ENCODE measurements at regions not wholly inside any gene's neighbourhood (a gene's known extent, or its start where the extent isn't known, plus 50 kb on each side); places are given as distances from the start of the nearest gene placed in this dataset.

- Mint-ChIP-seq H3K4me1 (ENCODE audit: unreplicated experiment) (peaks cover 21% of the 10 kb centered on the region), H3K27me3 (ENCODE audit: unreplicated experiment) (no peaks in the 10 kb centered on the region), H3K27ac (ENCODE audit: unreplicated experiment) (no peak overlapping the region), H3K9me3 (ENCODE audit: unreplicated experiment) (no peaks in the 10 kb centered on the region), H3K4me3 (ENCODE audit: unreplicated experiment) (no peak overlapping the region), H3K36me3 (ENCODE audit: low read depth, unreplicated experiment) (no peaks in the 10 kb centered on the region)
- TF ChIP-seq CTCF (IDR thresholded peaks at IDR 0.05; ENCODE audit: unreplicated experiment) = no peak
- DNase-seq (ENCODE audit: low spot score) = no peak
These were observed 136.1 kb upstream of the RBMS3 start for GRCh38 chr3:29144807-29145206.

GRCh38 chr3:29145360-29145759, 135.5 kb upstream of the RBMS3 start:
- no peak for DNase-seq (ENCODE audit: low spot score)
- no peak for TF ChIP-seq CTCF (IDR thresholded peaks at IDR 0.05; ENCODE audit: unreplicated experiment)
- H3K9me3 Mint-ChIP-seq (ENCODE audit: unreplicated experiment) = no peaks in the 10 kb centered on the region
- H3K27me3 Mint-ChIP-seq (ENCODE audit: unreplicated experiment) = no peaks in the 10 kb centered on the region
- no peaks in the 10 kb centered on the region for H3K36me3 Mint-ChIP-seq (ENCODE audit: low read depth, unreplicated experiment)
- H3K4me1 Mint-ChIP-seq (ENCODE audit: unreplicated experiment) = peaks cover 19% of the 10 kb centered on the region
- H3K27ac Mint-ChIP-seq (ENCODE audit: unreplicated experiment) = no peak overlapping the region
- no peak overlapping the region for H3K4me3 Mint-ChIP-seq (ENCODE audit: unreplicated experiment)

GRCh38 chr3:29152379-29152778, 128.5 kb upstream of the RBMS3 start:
- Mint-ChIP-seq H3K27ac (ENCODE audit: unreplicated experiment) (no peak overlapping the region), H3K4me1 (ENCODE audit: unreplicated experiment) (peaks cover 3% of the 10 kb centered on the region), H3K9me3 (ENCODE audit: unreplicated experiment) (no peaks in the 10 kb centered on the region), H3K36me3 (ENCODE audit: low read depth, unreplicated experiment) (no peaks in the 10 kb centered on the region), H3K27me3 (ENCODE audit: unreplicated experiment) (no peaks in the 10 kb centered on the region), H3K4me3 (ENCODE audit: unreplicated experiment) (no peak overlapping the region)
- no peak for DNase-seq (ENCODE audit: low spot score)
- no peak for TF ChIP-seq CTCF (IDR thresholded peaks at IDR 0.05; ENCODE audit: unreplicated experiment)

- no peak overlapping the region for H3K27ac Mint-ChIP-seq (ENCODE audit: unreplicated experiment)
- H3K27me3 Mint-ChIP-seq (ENCODE audit: unreplicated experiment) = no peaks in the 10 kb centered on the region
- DNase-seq (ENCODE audit: low spot score) = no peak
- H3K9me3 Mint-ChIP-seq (ENCODE audit: unreplicated experiment) = no peaks in the 10 kb centered on the region
- H3K4me3 Mint-ChIP-seq (ENCODE audit: unreplicated experiment) = no peak overlapping the region
- no peak for TF ChIP-seq CTCF (IDR thresholded peaks at IDR 0.05; ENCODE audit: unreplicated experiment)
- H3K36me3 Mint-ChIP-seq (ENCODE audit: low read depth, unreplicated experiment) = no peaks in the 10 kb centered on the region
- H3K4me1 Mint-ChIP-seq (ENCODE audit: unreplicated experiment) = peaks cover 3% of the 10 kb centered on the region
These were observed 127.1 kb upstream of the RBMS3 start for GRCh38 chr3:29153811-29154210.

GRCh38 chr3:29156086-29156715, 124.7 kb upstream of the RBMS3 start:
- H3K4me3 Mint-ChIP-seq (ENCODE audit: unreplicated experiment) = no peak overlapping the region
- H3K9me3 Mint-ChIP-seq (ENCODE audit: unreplicated experiment) = no peaks in the 10 kb centered on the region
- no peak for DNase-seq (ENCODE audit: low spot score)
- no peak for TF ChIP-seq CTCF (IDR thresholded peaks at IDR 0.05; ENCODE audit: unreplicated experiment)
- H3K4me1 Mint-ChIP-seq (ENCODE audit: unreplicated experiment) = peaks cover 3% of the 10 kb centered on the region
- no peak overlapping the region for H3K27ac Mint-ChIP-seq (ENCODE audit: unreplicated experiment)
- no peaks in the 10 kb centered on the region for H3K36me3 Mint-ChIP-seq (ENCODE audit: low read depth, unreplicated experiment)
- H3K27me3 Mint-ChIP-seq (ENCODE audit: unreplicated experiment) = no peaks in the 10 kb centered on the region
